ENCODE measurements at regions not wholly inside any gene's neighbourhood (a gene's known extent, or its start where the extent isn't known, plus 50 kb on each side); places are given as distances from the start of the nearest gene placed in this dataset.

GRCh38 chr1:112172294-112172882, 182.9 kb upstream of the KCND3 start:
- TF ChIP-seq POLR2A (IDR thresholded peaks at IDR 0.05) (no peak), CTCF (IDR thresholded peaks at IDR 0.05) (no peak), POLR2AphosphoS5 (IDR thresholded peaks at IDR 0.05) (no peak)

Measured in suprapubic skin (tissue), 4 donors.